Neutrophil (primary cell): ENCODE measurements at regions not wholly inside any gene's neighbourhood (a gene's known extent, or its start where the extent isn't known, plus 50 kb on each side); places are given as distances from the start of the nearest gene placed in this dataset.

ENCODE experiments used
- H3K27ac ChIP-seq: fragments of 200-600 bp; sonication (generic); 2 replicates; pipeline ENCODE4 v1.5.1; 2016; ENCODE audit warnings: mild to moderate bottlenecking, moderate library complexity
- H3K27me3 ChIP-seq: fragments of 200-600 bp; sonication (generic); 2 replicates; pipeline ENCODE4 v1.6.0; 2016; ENCODE audit warnings: mild to moderate bottlenecking
- H3K36me3 ChIP-seq: fragments of 200-600 bp; sonication (generic); 2 replicates; pipeline ENCODE4 v1.5.1; 2017
- H3K4me1 ChIP-seq, 2 experiments: fragments of 200-600 bp in 1 of 2; sonication (generic) in 1 of 2; 1 replicate in 1 of 2; 2 replicates in 1 of 2; pipeline versions ENCODE4 v1.5.1 to v1.6.1; 2013 to 2016; ENCODE audit warnings: low read depth in 1 of 2, low read length in 1 of 2, mild to moderate bottlenecking in 1 of 2, moderate library complexity in 1 of 2; ENCODE audit not compliant: control insufficient read depth in 1 of 2, insufficient read depth in 1 of 2
- H3K4me3 ChIP-seq, 2 experiments: fragments of 200-600 bp in 1 of 2; sonication (generic) in 1 of 2; 1 replicate in 1 of 2; 2 replicates in 1 of 2; pipeline ENCODE4 v1.5.1; 2013 to 2016; ENCODE audit warnings: low read depth in 1 of 2, low read length in 1 of 2, mild to moderate bottlenecking in 1 of 2, moderate library complexity in 1 of 2
- H3K9me3 ChIP-seq: fragments of 200-600 bp; sonication (generic); 2 replicates; pipeline ENCODE4 v1.5.1; 2016
- CTCF ChIP-seq: fragments of 200-600 bp; sonication (generic); IDR thresholded peaks from 2 replicates; pipeline ENCODE4 v1.5.1; 2016; ENCODE audit warnings: antibody characterized with exemption

GRCh38 chr6:9537381-9537780 lies 877.5 kb downstream of the TFAP2A start:
- Histone ChIP-seq H3K27ac (no peak overlapping the region), H3K27me3 (no peaks in the 10 kb centered on the region), H3K9me3 (no peaks in the 10 kb centered on the region), H3K36me3 (no peaks in the 10 kb centered on the region), H3K4me3 (no peak overlapping the region), H3K4me1 (no peaks in the 10 kb centered on the region)
- TF ChIP-seq CTCF = no peak

- Histone ChIP-seq H3K4me1 (no peaks in the 10 kb centered on the region), H3K27ac (no peak overlapping the region), H3K27me3 (no peaks in the 10 kb centered on the region), H3K4me3 (no peak overlapping the region), H3K36me3 (no peaks in the 10 kb centered on the region), H3K9me3 (no peaks in the 10 kb centered on the region)
- no peak for TF ChIP-seq CTCF
These were observed 879.8 kb downstream of the TFAP2A start for GRCh38 chr6:9535106-9535505.

GRCh38 chr6:9532621-9533557 lies 882.0 kb downstream of the TFAP2A start:
- Histone ChIP-seq H3K4me3 (no peak overlapping the region), H3K27ac (no peak overlapping the region)
- no peak for TF ChIP-seq CTCF

GRCh38 chr6:9527679-9528286 lies 887.1 kb downstream of the TFAP2A start:
- Histone ChIP-seq H3K4me3 (no peak overlapping the region), H3K27ac (no peak overlapping the region), H3K27me3 (no peaks in the 10 kb centered on the region), H3K36me3 (no peaks in the 10 kb centered on the region), H3K4me1 (no peaks in the 10 kb centered on the region), H3K9me3 (no peaks in the 10 kb centered on the region)
- no peak for TF ChIP-seq CTCF

More at GRCh38 chr6:9532621-9533557, 882.0 kb downstream of the TFAP2A start:
- Histone ChIP-seq H3K9me3 (no peaks in the 10 kb centered on the region), H3K36me3 (no peaks in the 10 kb centered on the region), H3K27me3 (no peaks in the 10 kb centered on the region), H3K4me1 (no peaks in the 10 kb centered on the region)

GRCh38 chr6:9523462-9523861 lies 891.4 kb downstream of the TFAP2A start:
- no peak for TF ChIP-seq CTCF
- no peak overlapping the region for H3K27ac ChIP-seq
- no peaks in the 10 kb centered on the region for H3K4me1 ChIP-seq
- no peaks in the 10 kb centered on the region for H3K9me3 ChIP-seq
- H3K27me3 ChIP-seq = no peaks in the 10 kb centered on the region
- no peaks in the 10 kb centered on the region for H3K36me3 ChIP-seq
- no peak overlapping the region for H3K4me3 ChIP-seq
